Fibroblast of lung (primary cell): ENCODE measurements at regions not wholly inside any gene's neighbourhood (a gene's known extent, or its start where the extent isn't known, plus 50 kb on each side); places are given as distances from the start of the nearest gene placed in this dataset.
"Not testable (repeated sequence)": the region's sequence is repeated elsewhere in the genome, so short reads cannot be mapped to it uniquely, and the experiment has no call there.

Source experiments
- EZH2 ChIP-seq: IDR thresholded peaks from 2 replicates; pipeline ENCODE4 v1.5.1; 2012; ENCODE audit warnings: low read length, control low read depth, mild to moderate bottlenecking; ENCODE audit errors: missing control alignments
- TF ChIP-seq, protein P1 (sequence below), 2 donors: IDR thresholded peaks in 1 of 2; conservative IDR thresholded peaks in 1 of 2; 1 replicate in 1 of 2; 2 replicates in 1 of 2; pipeline ENCODE4 v1.5.1; 2011 to 2012; ENCODE audit warnings: low read length in 2 of 2, control low read depth in 1 of 2, inconsistent platforms in 1 of 2, low read depth in 1 of 2, mild to moderate bottlenecking in 1 of 2

DNA sequence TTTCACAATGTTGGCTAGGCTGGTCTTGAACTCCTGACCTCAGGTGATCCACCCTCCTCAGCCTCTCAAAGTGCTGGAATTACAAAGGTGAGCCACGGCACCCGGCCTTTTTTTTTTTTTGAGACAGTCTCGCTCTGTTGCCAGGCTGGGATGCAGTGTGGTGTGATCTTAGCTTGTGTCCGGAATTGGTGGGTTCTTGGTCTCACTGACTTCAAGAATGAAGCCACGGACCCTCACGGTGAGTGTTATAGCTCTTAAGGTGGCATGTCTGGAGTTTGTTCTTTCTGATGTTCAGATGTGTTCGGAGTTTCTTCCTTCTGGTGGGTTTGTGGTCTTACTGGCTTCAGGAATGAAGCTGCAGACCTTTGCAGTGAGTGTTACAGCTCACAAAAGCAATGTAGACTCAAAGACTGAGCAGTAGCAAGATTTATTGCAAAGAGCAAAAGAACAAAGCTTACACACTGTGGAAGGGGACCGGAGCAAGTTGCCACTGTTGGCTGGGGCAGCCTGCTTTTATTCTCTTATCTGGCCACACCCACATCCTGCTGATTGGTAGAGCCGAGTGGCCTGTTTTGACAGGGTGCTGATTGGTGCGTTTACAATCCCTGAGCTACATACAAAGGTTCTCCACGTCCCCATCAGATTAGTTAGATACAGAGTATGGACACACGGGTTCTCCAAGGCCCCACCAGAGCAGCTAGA is 69.1 kb upstream of the DDR1 start:
- TF ChIP-seq, protein P1, sequence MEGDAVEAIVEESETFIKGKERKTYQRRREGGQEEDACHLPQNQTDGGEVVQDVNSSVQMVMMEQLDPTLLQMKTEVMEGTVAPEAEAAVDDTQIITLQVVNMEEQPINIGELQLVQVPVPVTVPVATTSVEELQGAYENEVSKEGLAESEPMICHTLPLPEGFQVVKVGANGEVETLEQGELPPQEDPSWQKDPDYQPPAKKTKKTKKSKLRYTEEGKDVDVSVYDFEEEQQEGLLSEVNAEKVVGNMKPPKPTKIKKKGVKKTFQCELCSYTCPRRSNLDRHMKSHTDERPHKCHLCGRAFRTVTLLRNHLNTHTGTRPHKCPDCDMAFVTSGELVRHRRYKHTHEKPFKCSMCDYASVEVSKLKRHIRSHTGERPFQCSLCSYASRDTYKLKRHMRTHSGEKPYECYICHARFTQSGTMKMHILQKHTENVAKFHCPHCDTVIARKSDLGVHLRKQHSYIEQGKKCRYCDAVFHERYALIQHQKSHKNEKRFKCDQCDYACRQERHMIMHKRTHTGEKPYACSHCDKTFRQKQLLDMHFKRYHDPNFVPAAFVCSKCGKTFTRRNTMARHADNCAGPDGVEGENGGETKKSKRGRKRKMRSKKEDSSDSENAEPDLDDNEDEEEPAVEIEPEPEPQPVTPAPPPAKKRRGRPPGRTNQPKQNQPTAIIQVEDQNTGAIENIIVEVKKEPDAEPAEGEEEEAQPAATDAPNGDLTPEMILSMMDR (conservative IDR thresholded peaks at IDR 0.05 in 1 of 2, IDR thresholded peaks at IDR 0.05 in 1 of 2; ENCODE audit: low read depth in 1 of 2, low read length in 2 of 2) = not testable (repeated sequence)
- TF ChIP-seq EZH2 = not testable (repeated sequence)
